Peyer's patch (tissue), 4 donors: ENCODE measurements at regions not wholly inside any gene's neighbourhood (a gene's known extent, or its start where the extent isn't known, plus 50 kb on each side); places are given as distances from the start of the nearest gene placed in this dataset.

Source experiments
- DNase-seq, 3 donors: peaks; one replicate each; pipeline ENCODE4 v3.0.0-alpha.2; 2017 to 2019
- H3K27ac ChIP-seq, 4 donors: fragments of 200-600 bp; sonication (generic); one replicate each; pipeline ENCODE4 v1.5.1; 2016 to 2019
- H3K27me3 ChIP-seq, 2 donors: fragments of 200-600 bp; sonication (generic); one replicate each; pipeline ENCODE4 v1.5.1; 2019
- H3K36me3 ChIP-seq, 3 donors: fragments of 200-600 bp; sonication (generic); one replicate each; pipeline ENCODE4 v1.5.1; 2016 to 2019
- H3K4me1 ChIP-seq, 4 donors: fragments of 200-600 bp; sonication (generic); one replicate each; pipeline ENCODE4 v1.5.1; 2016 to 2019
- H3K4me3 ChIP-seq, 4 donors: fragments of 200-600 bp; sonication (generic); 1 replicate in 3 of 4; 2 replicates in 1 of 4; pipeline ENCODE4 v1.5.1; 2016 to 2019; ENCODE audit warnings: mild to moderate bottlenecking in 1 of 4
- H3K9me3 ChIP-seq, 4 donors: fragments of 200-600 bp; sonication (generic); one replicate each; pipeline ENCODE4 v1.5.1; 2016 to 2019; ENCODE audit warnings: mild to moderate bottlenecking in 1 of 4
- POLR2A ChIP-seq, 2 donors: fragments of 450-650 bp; IDR thresholded peaks; one replicate each; pipeline ENCODE4 v1.5.1; 2017; ENCODE audit warnings: antibody characterized with exemption in 2 of 2, mild to moderate bottlenecking in 2 of 2, moderate library complexity in 2 of 2
- TF ChIP-seq, protein P1 (sequence below), 6 experiments: fragments of 450-650 bp in 4 of 6; fragments of 200-600 bp in 2 of 6; sonication (generic) in 1 of 6; IDR thresholded peaks; one replicate each; pipeline ENCODE4 v1.5.1; 2017 to 2019; ENCODE audit warnings: antibody characterized with exemption in 6 of 6, mild to moderate bottlenecking in 3 of 6, moderate library complexity in 1 of 6

DNA sequence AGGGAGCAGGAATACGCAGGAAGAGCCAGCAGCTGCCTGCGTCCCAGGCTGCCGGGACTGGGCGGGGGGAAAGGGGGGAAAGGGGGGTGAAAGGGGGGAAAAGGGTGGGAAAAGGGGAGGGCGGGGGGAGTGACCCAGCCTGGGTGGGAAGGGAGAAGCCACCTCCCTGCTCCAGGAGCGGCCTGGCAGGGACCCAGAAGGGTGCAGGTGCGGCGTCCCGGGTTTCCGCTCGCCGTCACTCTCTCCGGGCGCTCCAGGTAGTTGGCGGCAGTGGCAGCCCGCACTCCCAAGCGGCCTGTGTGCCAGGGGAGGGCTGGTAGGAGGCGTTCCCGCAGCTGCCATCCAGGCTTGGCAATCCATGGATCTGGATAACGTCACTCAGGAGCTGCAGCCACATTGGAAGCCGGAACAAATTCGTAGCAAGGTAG lies 141.0 kb upstream of the NGF start:
- Histone ChIP-seq H3K27me3 (no peaks in the 10 kb centered on the region), H3K27ac (no peak overlapping the region), H3K9me3 (no peaks in the 10 kb centered on the region), H3K4me1 (no peaks in the 10 kb centered on the region), H3K4me3 (no peak overlapping the region), H3K36me3 (no peaks in the 10 kb centered on the region)
- DNase-seq = peak in 1 of 3 donors; percentile 57
- TF ChIP-seq, protein P1, sequence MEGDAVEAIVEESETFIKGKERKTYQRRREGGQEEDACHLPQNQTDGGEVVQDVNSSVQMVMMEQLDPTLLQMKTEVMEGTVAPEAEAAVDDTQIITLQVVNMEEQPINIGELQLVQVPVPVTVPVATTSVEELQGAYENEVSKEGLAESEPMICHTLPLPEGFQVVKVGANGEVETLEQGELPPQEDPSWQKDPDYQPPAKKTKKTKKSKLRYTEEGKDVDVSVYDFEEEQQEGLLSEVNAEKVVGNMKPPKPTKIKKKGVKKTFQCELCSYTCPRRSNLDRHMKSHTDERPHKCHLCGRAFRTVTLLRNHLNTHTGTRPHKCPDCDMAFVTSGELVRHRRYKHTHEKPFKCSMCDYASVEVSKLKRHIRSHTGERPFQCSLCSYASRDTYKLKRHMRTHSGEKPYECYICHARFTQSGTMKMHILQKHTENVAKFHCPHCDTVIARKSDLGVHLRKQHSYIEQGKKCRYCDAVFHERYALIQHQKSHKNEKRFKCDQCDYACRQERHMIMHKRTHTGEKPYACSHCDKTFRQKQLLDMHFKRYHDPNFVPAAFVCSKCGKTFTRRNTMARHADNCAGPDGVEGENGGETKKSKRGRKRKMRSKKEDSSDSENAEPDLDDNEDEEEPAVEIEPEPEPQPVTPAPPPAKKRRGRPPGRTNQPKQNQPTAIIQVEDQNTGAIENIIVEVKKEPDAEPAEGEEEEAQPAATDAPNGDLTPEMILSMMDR (IDR thresholded peaks at IDR 0.05) = no peak
- TF ChIP-seq POLR2A (IDR thresholded peaks at IDR 0.05) = no peak

DNA sequence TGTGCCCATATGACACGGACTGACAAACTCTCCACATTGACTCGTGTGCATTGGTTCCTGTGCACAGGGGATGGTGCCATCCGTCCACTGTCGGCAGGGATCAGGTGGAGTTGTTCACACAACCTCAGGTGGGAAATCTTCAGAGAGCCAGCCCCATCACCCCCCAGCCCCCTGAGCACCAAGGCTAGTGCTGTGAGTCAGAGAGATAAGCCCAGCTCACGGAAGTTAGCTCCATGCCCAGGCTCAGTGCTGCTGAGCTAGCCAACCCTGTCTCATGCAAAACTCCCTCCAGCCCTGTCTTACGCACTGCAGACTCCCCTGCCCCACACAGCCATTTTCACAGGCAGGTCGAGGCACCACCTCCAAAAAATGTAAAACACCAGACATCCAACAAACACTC lies 139.0 kb upstream of the NGF start:
- DNase-seq = no peak
- no peak for TF ChIP-seq POLR2A (IDR thresholded peaks at IDR 0.05)
- TF ChIP-seq, protein P1 (IDR thresholded peaks at IDR 0.05) = no peak
- Histone ChIP-seq H3K4me3 (no peak overlapping the region), H3K36me3 (no peaks in the 10 kb centered on the region), H3K27me3 (no peaks in the 10 kb centered on the region), H3K9me3 (no peaks in the 10 kb centered on the region), H3K27ac (no peak overlapping the region), H3K4me1 (no peaks in the 10 kb centered on the region)

DNA sequence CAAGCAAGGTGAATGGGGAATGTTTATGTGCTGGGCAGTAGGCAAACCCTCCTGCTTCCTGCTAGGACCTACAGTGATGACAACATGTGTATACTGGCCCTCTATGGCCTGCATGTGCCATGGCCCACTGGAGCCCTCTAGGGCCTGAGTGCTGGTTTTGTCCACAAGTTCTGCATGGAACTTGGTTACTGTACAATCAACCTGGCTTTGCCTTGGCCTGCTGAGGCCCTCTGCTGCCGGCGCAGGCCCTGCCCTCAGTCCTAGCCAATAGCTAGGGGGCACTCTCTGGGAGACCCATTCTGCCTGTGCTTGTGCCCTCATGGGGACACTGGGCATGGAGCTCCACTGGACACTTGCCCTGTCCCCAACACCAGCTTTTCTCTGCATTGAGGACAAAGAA lies 138.6 kb upstream of the NGF start:
- TF ChIP-seq, protein P1 (IDR thresholded peaks at IDR 0.05) = no peak
- no peak for TF ChIP-seq POLR2A (IDR thresholded peaks at IDR 0.05)
- Histone ChIP-seq H3K27me3 (no peaks in the 10 kb centered on the region), H3K36me3 (no peaks in the 10 kb centered on the region), H3K4me1 (no peaks in the 10 kb centered on the region), H3K4me3 (no peak overlapping the region), H3K9me3 (no peaks in the 10 kb centered on the region), H3K27ac (no peak overlapping the region)
- no peak for DNase-seq

DNA sequence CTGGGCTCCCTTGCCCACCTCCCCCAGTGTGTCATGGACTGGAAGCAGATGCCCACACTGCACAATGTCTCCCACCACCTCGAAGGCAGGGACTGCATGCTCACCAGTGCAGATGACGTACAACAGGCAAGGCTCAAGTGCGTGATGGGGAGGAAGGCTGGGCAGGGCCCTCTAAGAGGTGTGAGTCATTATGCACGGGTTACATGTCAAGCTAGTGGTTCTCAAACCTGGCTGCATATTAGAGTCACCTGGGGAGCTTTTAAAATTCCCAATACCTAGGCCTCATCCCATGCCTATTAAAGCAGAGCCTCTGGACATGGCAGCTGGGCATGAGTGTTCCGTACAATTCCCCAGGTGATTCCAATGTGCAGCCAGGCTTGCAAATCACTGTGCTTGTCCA lies 137.9 kb upstream of the NGF start:
- Histone ChIP-seq H3K27me3 (no peaks in the 10 kb centered on the region), H3K4me1 (no peaks in the 10 kb centered on the region), H3K9me3 (no peaks in the 10 kb centered on the region), H3K4me3 (no peak overlapping the region), H3K36me3 (no peaks in the 10 kb centered on the region), H3K27ac (no peak overlapping the region)
- DNase-seq = no peak
- TF ChIP-seq, protein P1 (IDR thresholded peaks at IDR 0.05) = no peak
- TF ChIP-seq POLR2A (IDR thresholded peaks at IDR 0.05) = no peak

DNA sequence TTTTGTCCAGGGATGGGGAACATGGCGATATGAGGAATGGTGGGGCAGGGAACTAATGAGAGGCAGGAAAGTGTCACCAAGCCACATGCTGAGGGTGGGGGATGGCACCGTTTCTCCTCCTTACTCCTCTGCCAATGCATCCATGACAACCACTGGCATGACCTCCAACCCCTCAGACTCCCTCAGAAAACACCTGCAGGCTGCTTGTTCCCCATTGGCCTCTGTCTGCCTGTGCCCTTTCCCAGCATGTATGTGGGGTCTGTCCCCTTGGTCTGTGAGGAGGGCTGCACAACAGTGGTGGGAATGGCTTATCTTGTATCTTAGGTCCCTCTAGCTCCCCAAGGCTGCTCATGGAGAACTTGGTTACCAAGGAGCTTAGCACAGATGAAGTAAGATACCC lies 137.2 kb upstream of the NGF start:
- H3K4me1 ChIP-seq = peaks cover 0 to 2% (median 0%) of the 10 kb centered on the region in 4 donors
- H3K27ac ChIP-seq = no peak overlapping the region
- no peaks in the 10 kb centered on the region for H3K9me3 ChIP-seq
- H3K27me3 ChIP-seq = no peaks in the 10 kb centered on the region
- no peak for TF ChIP-seq POLR2A (IDR thresholded peaks at IDR 0.05)
- TF ChIP-seq, protein P1 (IDR thresholded peaks at IDR 0.05) = no peak
- no peak for DNase-seq
- no peak overlapping the region for H3K4me3 ChIP-seq
- no peaks in the 10 kb centered on the region for H3K36me3 ChIP-seq

DNA sequence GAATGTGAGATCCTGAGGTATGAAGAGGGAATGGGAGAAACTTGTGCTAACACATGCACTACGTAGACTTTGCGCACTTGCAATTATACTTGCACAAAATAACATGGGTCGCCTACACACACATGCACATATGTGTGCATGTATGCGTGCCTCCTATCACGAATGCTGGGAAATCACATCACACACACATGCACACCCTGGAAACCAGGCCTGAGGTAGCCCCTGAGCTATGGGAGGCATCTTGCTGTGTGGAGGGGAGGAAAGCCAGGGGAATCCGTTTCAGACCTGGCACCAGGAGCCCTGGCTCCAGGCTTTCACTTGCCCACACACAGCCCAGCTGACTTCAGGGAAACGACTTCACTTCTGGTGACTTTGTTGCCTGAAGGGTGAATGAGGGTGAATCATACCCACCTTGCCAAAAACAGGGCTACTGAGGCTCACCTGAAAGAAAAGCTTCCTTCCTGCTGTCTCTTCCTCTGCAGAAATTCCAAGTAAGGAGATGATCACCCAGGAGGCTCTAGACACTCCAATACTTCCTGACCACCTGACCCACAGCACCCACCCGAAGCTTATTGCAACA lies 136.0 kb upstream of the NGF start:
- no peak for DNase-seq
- H3K4me3 ChIP-seq = no peak overlapping the region
- H3K27ac ChIP-seq = no peak overlapping the region
- H3K9me3 ChIP-seq = no peaks in the 10 kb centered on the region
- H3K36me3 ChIP-seq = no peaks in the 10 kb centered on the region
- TF ChIP-seq, protein P1 (IDR thresholded peaks at IDR 0.05) = no peak
- no peak for TF ChIP-seq POLR2A (IDR thresholded peaks at IDR 0.05)
- H3K27me3 ChIP-seq = no peaks in the 10 kb centered on the region
- H3K4me1 ChIP-seq = peaks cover 0 to 7% (median 0%) of the 10 kb centered on the region in 4 donors
